GM12878 (cell line): ENCODE measurements at regions not wholly inside any gene's neighbourhood (a gene's known extent, or its start where the extent isn't known, plus 50 kb on each side); places are given as distances from the start of the nearest gene placed in this dataset.

Experiments
- ATAC-seq: fragments of 200-7000 bp; cut with Tn5 transposase; 3 replicates; pipeline ENCODE4 v1.9.1; 2020; ENCODE audit warnings: mild to moderate bottlenecking, moderate library complexity
- BruUV-seq: library from RNA; stranded (reverse); fragments of 400-500 nt; replicated peaks from 2 replicates; lab custom pipeline; 2021; lab: Mats Ljungman, UMichigan
- CTCF ChIA-PET: fragments of 300-600 bp; sonication (Branson Sonifier 250); formaldehyde crosslinking; extraction: SDS; loops from one replicate; lab custom pipeline; 2021; ENCODE audit warnings: inconsistent platforms; lab: Yijun Ruan, JAX
- POLR2A ChIA-PET: fragments of 350-600 bp; formaldehyde crosslinking; extraction: SDS; loops from one replicate; lab custom pipeline; 2021; ENCODE audit warnings: inconsistent platforms; lab: Charles Lee
- RAD21 ChIA-PET: fragments of 300-600 bp; sonication (Branson Sonifier 250); formaldehyde crosslinking; loops from one replicate; lab custom pipeline; 2023; ENCODE audit warnings: antibody characterized with exemption; ENCODE audit not compliant: unreplicated experiment; lab: Charles Lee
- SMC1A ChIA-PET: fragments of 300-600 bp; sonication (Branson Sonifier 250); formaldehyde crosslinking; loops from one replicate; lab custom pipeline; 2023; ENCODE audit not compliant: unreplicated experiment, uncharacterized antibody; lab: Charles Lee
- DNase-seq: peaks from one replicate; pipeline ENCODE4 v3.0.0-alpha.2; 2011; ENCODE audit warnings: low read depth, low spot score
- FAIRE-seq: peaks from 3 replicates; lab custom pipeline; 2011; peaks lifted over from hg19 to GRCh38; lab: Jason Lieb, UNC
- H2AFZ ChIP-seq: 2 replicates; pipeline ENCODE4 v1.6.0; 2011; ENCODE audit warnings: low read depth, low read length, control low read depth; ENCODE audit not compliant: control insufficient read depth
- H3K27ac ChIP-seq: 2 replicates; pipeline ENCODE4 v1.5.1; 2011; ENCODE audit warnings: control low read depth; ENCODE audit not compliant: control insufficient read depth, insufficient read depth
- H3K27me3 ChIP-seq, 2 experiments: replicated peaks in 1 of 2; 2 replicates each; pipeline versions ENCODE4 v1.6.0 to v1.6.1; 2011; ENCODE audit warnings: low read length in 1 of 2; ENCODE audit not compliant: control insufficient read depth in 2 of 2, insufficient read depth in 2 of 2
- H3K36me3 ChIP-seq, 2 experiments: 2 replicates each; pipeline ENCODE4 v1.5.1; 2011; ENCODE audit warnings: low read length in 1 of 2; ENCODE audit not compliant: control insufficient read depth in 2 of 2, insufficient read depth in 2 of 2
- H3K4me1 ChIP-seq: 2 replicates; pipeline ENCODE4 v1.6.1; 2011; ENCODE audit warnings: mild to moderate bottlenecking, low read length, moderate library complexity, mixed read lengths; ENCODE audit not compliant: control insufficient read depth, insufficient read depth
- H3K4me2 ChIP-seq: 2 replicates; pipeline ENCODE4 v1.6.0; 2011; ENCODE audit warnings: control low read depth; ENCODE audit not compliant: control insufficient read depth, insufficient read depth
- H3K4me3 ChIP-seq: fragments of 200-600 bp; sonication (generic); 2 replicates; pipeline ENCODE4 v1.5.1; 2016
- H3K79me2 ChIP-seq: 2 replicates; pipeline ENCODE4 v1.6.0; 2011; ENCODE audit warnings: low read length; ENCODE audit not compliant: control insufficient read depth, insufficient read depth
- H3K9ac ChIP-seq: 2 replicates; pipeline ENCODE4 v1.8.0; 2011; ENCODE audit warnings: low read length, control low read depth, mixed read lengths; ENCODE audit not compliant: control insufficient read depth, insufficient read depth
- H3K9me3 ChIP-seq: replicated peaks from 3 replicates; pipeline ENCODE4 v1.5.1; 2011; ENCODE audit warnings: mild to moderate bottlenecking, low read length; ENCODE audit not compliant: control insufficient read depth, insufficient read depth
- H4K20me1 ChIP-seq: 2 replicates; pipeline ENCODE4 v1.6.0; 2011; ENCODE audit not compliant: control insufficient read depth, insufficient read depth
- BCL3 ChIP-seq: IDR thresholded peaks from 2 replicates; pipeline ENCODE4 v1.6.1; 2011; ENCODE audit warnings: borderline replicate concordance, low read depth, mild to moderate bottlenecking, moderate library complexity, low read length; ENCODE audit not compliant: insufficient read depth, poor library complexity, severe bottlenecking
- EZH2 ChIP-seq: IDR thresholded peaks from 2 replicates; pipeline ENCODE4 v1.6.1; 2012; ENCODE audit warnings: low read depth, mild to moderate bottlenecking, control low read depth, inconsistent platforms, low read length, borderline replicate concordance; ENCODE audit not compliant: control insufficient read depth
- FOXK2 ChIP-seq: fragments of 450-650 bp; IDR thresholded peaks from 2 replicates; pipeline ENCODE4 v1.6.1; 2017; ENCODE audit warnings: mild to moderate bottlenecking, moderate library complexity
- KDM1A ChIP-seq: fragments of 200-600 bp; sonication (generic); IDR thresholded peaks from 2 replicates; pipeline ENCODE4 v1.6.1; 2016; ENCODE audit warnings: borderline replicate concordance
- MTA2 ChIP-seq: fragments of 450-650 bp; IDR thresholded peaks from 2 replicates; pipeline ENCODE4 v1.6.1; 2016; ENCODE audit warnings: low read depth, mild to moderate bottlenecking, moderate library complexity
- POLR2A ChIP-seq: IDR thresholded peaks from 2 replicates; pipeline ENCODE4 v1.6.1; 2011; ENCODE audit warnings: low read depth, mild to moderate bottlenecking, low read length
- POLR2AphosphoS5 ChIP-seq: IDR thresholded peaks from 2 replicates; pipeline ENCODE4 v1.6.1; 2011; ENCODE audit warnings: mild to moderate bottlenecking, low read length, inconsistent platforms
- POU2F2 ChIP-seq: IDR thresholded peaks from 3 replicates; pipeline ENCODE4 v1.6.1; 2011; ENCODE audit warnings: low read depth, mild to moderate bottlenecking, low read length, borderline replicate concordance
- RB1 ChIP-seq: fragments of 450-650 bp; formaldehyde crosslinking; IDR thresholded peaks from 2 replicates; pipeline ENCODE4 v1.6.1; 2017; ENCODE audit warnings: mild to moderate bottlenecking, borderline replicate concordance
- REST ChIP-seq: IDR thresholded peaks from 2 replicates; pipeline ENCODE4 v1.6.1; 2012; ENCODE audit warnings: mild to moderate bottlenecking, low read depth, low read length
- USF2 ChIP-seq: IDR thresholded peaks from 2 replicates; pipeline ENCODE4 v1.6.1; 2011; ENCODE audit warnings: low read depth, low read length, improper control_type of control experiment, borderline replicate concordance
- WRNIP1 ChIP-seq: IDR thresholded peaks from 2 replicates; pipeline ENCODE4 v1.6.1; 2011; ENCODE audit warnings: low read depth, low read length, improper control_type of control experiment, borderline replicate concordance
- YY1 ChIP-seq: IDR thresholded peaks from 2 replicates; pipeline ENCODE4 v1.6.1; 2011; ENCODE audit warnings: low read depth, mild to moderate bottlenecking, low read length
- WGBS: methylation state at CpG from one replicate; pipeline ENCODE4 v1.1.6; 2016; ENCODE audit warnings: low lambda C conversion rate; ENCODE audit not compliant: insufficient replicate concordance, insufficient coverage; ENCODE audit errors: missing lambda C conversion rate; 5-methylcytosine and 5-hydroxymethylcytosine counted together
- in situ Hi-C: fragments of 300-500 bp; cut with MboI; formaldehyde crosslinking; loops from 9 replicates; pipeline ENCODE4 v1.14.3; 2018; ENCODE audit warnings: mixed read lengths
- intact Hi-C: fragments of 100-400 bp; cut with micrococcal nuclease; formaldehyde crosslinking; loops from one replicate; pipeline ENCODE4 v1.14.2; 2022; ENCODE audit not compliant: unreplicated experiment
- TF ChIP-seq, protein P1 (sequence below): IDR thresholded peaks from 2 replicates; pipeline ENCODE4 v1.6.1; 2012; ENCODE audit warnings: low read depth, low read length, improper control_type of control experiment

DNA sequence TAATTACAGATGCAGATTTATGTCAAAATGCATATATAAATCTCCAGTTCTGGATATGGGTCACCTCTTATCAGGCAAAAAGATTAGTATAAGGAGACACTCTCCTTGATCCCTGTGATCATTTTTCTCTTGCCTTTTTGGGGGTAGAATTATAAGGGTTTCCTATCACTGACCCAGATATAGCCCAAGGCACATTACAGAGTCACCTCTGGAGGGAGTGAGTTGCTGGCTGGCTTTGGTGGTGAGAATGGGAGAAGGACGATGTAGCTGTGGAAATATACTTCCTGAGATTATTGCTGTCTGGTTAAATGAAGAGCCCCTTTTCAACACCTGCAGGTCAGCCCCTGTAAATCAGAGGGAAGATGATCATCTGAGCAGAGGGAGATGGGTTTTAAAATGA lies 418.7 kb downstream of the MTX2 start:
- no TSS peak for BruUV-seq
- no peak for FAIRE-seq

More for the DNA sequence above, 418.7 kb downstream of the MTX2 start:
- Histone ChIP-seq H3K79me2 (no peaks in the 10 kb centered on the region), H3K9ac (no peak overlapping the region), H3K4me3 (no peak overlapping the region), H4K20me1 (no peaks in the 10 kb centered on the region), H3K36me3 (no peaks in the 10 kb centered on the region), H3K4me1 (no peaks in the 10 kb centered on the region), H3K27ac (no peak overlapping the region), H3K4me2 (no peak overlapping the region), H2AFZ (no peak overlapping the region), H3K9me3 (no peaks in the 10 kb centered on the region), H3K27me3 (peaks cover 0 to 3% of the 10 kb centered on the region in 2 experiments; a peak in 2 of 4 replicates)
- ChIA-PET SMC1A (interaction anchor here (0.6 to 2.0 kb wide), 5 partner anchors 10 to 739 kb away, joined by 3 to 8 read pairs (median 5); no protein-coding TSS in a partner anchor), POLR2A (no interaction called here), CTCF (interaction anchor here (1.3 to 1.5 kb wide), 2 partner anchors 17 to 36 kb away, joined by 5 read pairs; no protein-coding TSS in a partner anchor), RAD21 (interaction anchor here (0.6 kb wide), 1 partner anchor 16 kb away, joined by 3 read pairs; no protein-coding TSS in a partner anchor)
- TF ChIP-seq RB1 (no peak), EZH2 (no peak), POLR2A (no peak), WRNIP1 (no peak), YY1 (no peak), POU2F2 (no peak), POLR2AphosphoS5 (no peak), REST (no peak), BCL3 (no peak), FOXK2 (no peak), KDM1A (no peak), USF2 (no peak), MTA2 (no peak)
- TF ChIP-seq, protein P1, sequence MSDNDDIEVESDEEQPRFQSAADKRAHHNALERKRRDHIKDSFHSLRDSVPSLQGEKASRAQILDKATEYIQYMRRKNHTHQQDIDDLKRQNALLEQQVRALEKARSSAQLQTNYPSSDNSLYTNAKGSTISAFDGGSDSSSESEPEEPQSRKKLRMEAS = no peak
- DNase-seq (no peak), ATAC-seq (no peak)
- in situ Hi-C loops (no loop called here), intact Hi-C loops (no loop called here)
- WGBS = 24% methylated on average over 1 of the region's 1 CpG
